ENCODE measurements at regions not wholly inside any gene's neighbourhood (a gene's known extent, or its start where the extent isn't known, plus 50 kb on each side); places are given as distances from the start of the nearest gene placed in this dataset.

DNA sequence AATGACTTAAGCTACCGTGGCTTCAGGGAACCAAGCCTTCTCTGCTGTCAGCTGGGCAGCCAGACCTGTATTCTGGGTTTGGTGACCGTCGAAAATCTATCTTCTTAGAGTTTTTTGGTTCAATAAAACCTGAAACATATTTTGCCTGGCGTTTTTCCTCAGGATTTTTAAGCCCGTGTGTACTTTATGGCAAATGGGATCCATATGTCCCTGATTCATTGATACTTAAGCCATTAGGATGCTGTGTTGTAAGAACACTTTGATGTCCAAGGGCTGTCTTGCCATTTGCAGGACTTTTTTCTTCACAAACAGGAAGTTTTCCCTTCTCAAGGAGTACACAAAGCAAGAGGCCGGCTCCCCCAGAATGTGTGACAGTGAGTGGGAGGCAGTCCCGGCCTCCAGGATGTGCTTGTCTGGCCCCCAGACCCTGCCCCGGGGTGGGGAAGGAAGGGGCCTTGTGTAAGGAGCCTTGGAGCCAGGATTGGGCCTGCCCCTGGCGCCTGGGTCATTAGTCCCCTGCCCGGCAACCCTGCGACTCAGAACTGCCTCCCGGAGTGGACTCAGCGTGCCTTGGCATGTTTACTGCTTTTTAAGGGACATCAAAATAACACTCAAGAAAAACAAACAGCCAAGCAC is 83.4 kb upstream of the SMIM23 start:
- TF ChIP-seq, protein P1, sequence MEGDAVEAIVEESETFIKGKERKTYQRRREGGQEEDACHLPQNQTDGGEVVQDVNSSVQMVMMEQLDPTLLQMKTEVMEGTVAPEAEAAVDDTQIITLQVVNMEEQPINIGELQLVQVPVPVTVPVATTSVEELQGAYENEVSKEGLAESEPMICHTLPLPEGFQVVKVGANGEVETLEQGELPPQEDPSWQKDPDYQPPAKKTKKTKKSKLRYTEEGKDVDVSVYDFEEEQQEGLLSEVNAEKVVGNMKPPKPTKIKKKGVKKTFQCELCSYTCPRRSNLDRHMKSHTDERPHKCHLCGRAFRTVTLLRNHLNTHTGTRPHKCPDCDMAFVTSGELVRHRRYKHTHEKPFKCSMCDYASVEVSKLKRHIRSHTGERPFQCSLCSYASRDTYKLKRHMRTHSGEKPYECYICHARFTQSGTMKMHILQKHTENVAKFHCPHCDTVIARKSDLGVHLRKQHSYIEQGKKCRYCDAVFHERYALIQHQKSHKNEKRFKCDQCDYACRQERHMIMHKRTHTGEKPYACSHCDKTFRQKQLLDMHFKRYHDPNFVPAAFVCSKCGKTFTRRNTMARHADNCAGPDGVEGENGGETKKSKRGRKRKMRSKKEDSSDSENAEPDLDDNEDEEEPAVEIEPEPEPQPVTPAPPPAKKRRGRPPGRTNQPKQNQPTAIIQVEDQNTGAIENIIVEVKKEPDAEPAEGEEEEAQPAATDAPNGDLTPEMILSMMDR (conservative IDR thresholded peaks at IDR 0.05; ENCODE audit: low read length), result no peak
- no peak for TF ChIP-seq EZH2phosphoT487 (IDR thresholded peaks at IDR 0.05; ENCODE audit: borderline replicate concordance, low read depth, low read length)

All from OCI-LY7 (cell line).